Suprapubic skin (tissue), 4 donors: ENCODE measurements at regions not wholly inside any gene's neighbourhood (a gene's known extent, or its start where the extent isn't known, plus 50 kb on each side); places are given as distances from the start of the nearest gene placed in this dataset.

Experiments used
- DNase-seq, 2 donors: peaks; one replicate each; pipeline ENCODE4 v3.0.0-alpha.2; 2019; ENCODE audit warnings: low spot score in 2 of 2
- H3K27ac ChIP-seq: fragments of 200-600 bp; sonication (generic); one replicate; pipeline ENCODE4 v1.5.1; 2019
- H3K27me3 ChIP-seq: fragments of 200-600 bp; sonication (generic); one replicate; pipeline ENCODE4 v1.5.1; 2019
- H3K36me3 ChIP-seq: fragments of 200-600 bp; sonication (generic); one replicate; pipeline ENCODE4 v1.5.1; 2019
- H3K4me1 ChIP-seq: fragments of 200-600 bp; sonication (generic); one replicate; pipeline ENCODE4 v1.5.1; 2019
- H3K4me3 ChIP-seq: fragments of 200-600 bp; sonication (generic); one replicate; pipeline ENCODE4 v1.5.1; 2019; ENCODE audit warnings: mild to moderate bottlenecking
- H3K9me3 ChIP-seq: fragments of 200-600 bp; sonication (generic); one replicate; pipeline ENCODE4 v1.5.1; 2019
- EP300 ChIP-seq: sonication (generic); formaldehyde crosslinking; IDR thresholded peaks from one replicate; pipeline ENCODE4 v1.6.1; 2017; ENCODE audit warnings: antibody characterized with exemption
- POLR2A ChIP-seq, 2 donors: fragments of 450-650 bp; IDR thresholded peaks; one replicate each; pipeline ENCODE4 v1.6.1; 2017; ENCODE audit warnings: antibody characterized with exemption in 2 of 2, mild to moderate bottlenecking in 2 of 2, moderate library complexity in 2 of 2
- POLR2AphosphoS5 ChIP-seq, 3 donors: sonication (generic); formaldehyde crosslinking; IDR thresholded peaks; one replicate each; pipeline ENCODE4 v1.6.1; 2017; ENCODE audit warnings: antibody characterized with exemption in 3 of 3
- WGBS: methylation state at CpG from one replicate; pipeline ENCODE4 v1.1.5; 2018; 5-methylcytosine and 5-hydroxymethylcytosine counted together
- TF ChIP-seq, protein P1 (sequence below), 2 donors: fragments of 200-600 bp in 1 of 2; fragments of 450-650 bp in 1 of 2; sonication (generic) in 1 of 2; IDR thresholded peaks; one replicate each; pipeline ENCODE4 v1.5.1; 2016 to 2019; ENCODE audit warnings: antibody characterized with exemption in 2 of 2, mild to moderate bottlenecking in 1 of 2, moderate library complexity in 1 of 2

DNA sequence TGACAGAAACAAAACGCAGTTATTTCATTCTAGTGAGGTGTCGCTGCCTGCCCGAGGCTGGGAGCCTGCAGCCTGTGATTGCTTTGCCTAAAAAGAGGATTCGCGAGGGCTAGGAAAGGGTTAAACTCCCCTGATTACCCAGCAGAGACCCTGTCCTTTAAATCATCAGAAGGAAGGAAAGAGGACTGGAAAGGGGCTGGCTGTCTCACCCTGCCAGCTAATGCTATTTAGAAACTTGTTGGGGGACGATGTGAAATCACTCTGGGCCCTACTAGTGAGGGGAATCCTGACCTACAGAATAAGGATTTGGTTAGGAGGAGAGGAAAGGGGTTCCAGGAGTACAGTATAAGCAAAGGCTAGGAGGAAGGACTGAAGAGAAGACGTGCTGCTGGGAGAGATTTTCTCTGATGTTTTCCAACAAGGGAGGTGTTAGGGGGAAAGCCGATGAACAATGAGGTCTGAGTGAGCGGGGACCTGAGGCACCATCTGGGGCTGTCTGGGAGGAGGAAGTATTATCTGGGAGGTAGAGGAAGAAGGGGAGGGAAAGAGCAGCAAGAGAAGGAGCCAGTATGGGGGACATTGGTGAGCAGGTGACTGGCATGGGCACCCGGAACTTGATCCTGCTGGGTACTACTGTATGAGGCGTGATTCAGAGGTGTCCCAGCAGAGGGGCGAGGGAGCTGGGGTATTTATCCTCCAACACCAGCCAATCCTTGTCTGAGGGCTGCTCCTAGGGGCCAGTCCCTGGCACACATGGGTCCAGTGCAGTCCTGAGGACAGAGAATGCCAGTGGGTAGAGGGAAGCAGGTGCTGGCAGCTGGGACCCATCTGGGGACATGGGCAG, 55.7 kb upstream of the PTPRS start:
- Histone ChIP-seq H3K9me3 (no peaks in the 10 kb centered on the region), H3K36me3 (no peaks in the 10 kb centered on the region), H3K4me1 (no peaks in the 10 kb centered on the region), H3K27me3 (peaks cover 76% of the 10 kb centered on the region), H3K27ac (no peak overlapping the region), H3K4me3 (no peak overlapping the region)
- TF ChIP-seq EP300 (no peak), POLR2AphosphoS5 (IDR thresholded peaks at IDR 0.05) (no peak), POLR2A (IDR thresholded peaks at IDR 0.05) (no peak)
- TF ChIP-seq, protein P1, sequence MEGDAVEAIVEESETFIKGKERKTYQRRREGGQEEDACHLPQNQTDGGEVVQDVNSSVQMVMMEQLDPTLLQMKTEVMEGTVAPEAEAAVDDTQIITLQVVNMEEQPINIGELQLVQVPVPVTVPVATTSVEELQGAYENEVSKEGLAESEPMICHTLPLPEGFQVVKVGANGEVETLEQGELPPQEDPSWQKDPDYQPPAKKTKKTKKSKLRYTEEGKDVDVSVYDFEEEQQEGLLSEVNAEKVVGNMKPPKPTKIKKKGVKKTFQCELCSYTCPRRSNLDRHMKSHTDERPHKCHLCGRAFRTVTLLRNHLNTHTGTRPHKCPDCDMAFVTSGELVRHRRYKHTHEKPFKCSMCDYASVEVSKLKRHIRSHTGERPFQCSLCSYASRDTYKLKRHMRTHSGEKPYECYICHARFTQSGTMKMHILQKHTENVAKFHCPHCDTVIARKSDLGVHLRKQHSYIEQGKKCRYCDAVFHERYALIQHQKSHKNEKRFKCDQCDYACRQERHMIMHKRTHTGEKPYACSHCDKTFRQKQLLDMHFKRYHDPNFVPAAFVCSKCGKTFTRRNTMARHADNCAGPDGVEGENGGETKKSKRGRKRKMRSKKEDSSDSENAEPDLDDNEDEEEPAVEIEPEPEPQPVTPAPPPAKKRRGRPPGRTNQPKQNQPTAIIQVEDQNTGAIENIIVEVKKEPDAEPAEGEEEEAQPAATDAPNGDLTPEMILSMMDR (IDR thresholded peaks at IDR 0.05) = no peak
- no peak for DNase-seq
- 19% methylated on average over 12 of the region's 12 CpGs for WGBS

DNA sequence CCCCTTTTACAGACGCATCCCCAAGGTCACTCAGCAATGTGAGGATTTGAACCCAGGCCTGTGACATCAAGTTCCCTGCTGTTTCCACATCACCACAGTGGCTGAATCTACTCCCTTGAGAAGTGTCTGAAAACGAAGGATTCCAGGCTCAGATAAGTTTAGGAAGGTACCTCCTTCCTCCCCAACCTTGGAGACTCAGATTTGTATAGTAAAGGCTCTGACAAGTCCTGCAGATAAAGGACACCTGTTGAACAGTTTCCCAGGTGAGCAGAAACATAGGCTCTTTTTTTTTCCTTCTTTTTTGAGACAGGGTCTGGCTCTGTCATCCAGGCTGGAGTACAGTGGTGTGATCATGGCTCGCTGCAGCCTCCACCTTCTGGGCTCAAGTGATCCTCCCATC, 56.4 kb upstream of the PTPRS start:
- Histone ChIP-seq H3K9me3 (no peaks in the 10 kb centered on the region), H3K36me3 (no peaks in the 10 kb centered on the region), H3K4me1 (no peaks in the 10 kb centered on the region), H3K4me3 (no peak overlapping the region), H3K27ac (no peak overlapping the region), H3K27me3 (peaks cover 70% of the 10 kb centered on the region)
- no peak for DNase-seq
- TF ChIP-seq, protein P1 (IDR thresholded peaks at IDR 0.05) = no peak
- TF ChIP-seq EP300 (no peak), POLR2A (IDR thresholded peaks at IDR 0.05) (no peak), POLR2AphosphoS5 (IDR thresholded peaks at IDR 0.05) (no peak)
- WGBS = 71% methylated on average over 3 of the region's 3 CpGs

DNA sequence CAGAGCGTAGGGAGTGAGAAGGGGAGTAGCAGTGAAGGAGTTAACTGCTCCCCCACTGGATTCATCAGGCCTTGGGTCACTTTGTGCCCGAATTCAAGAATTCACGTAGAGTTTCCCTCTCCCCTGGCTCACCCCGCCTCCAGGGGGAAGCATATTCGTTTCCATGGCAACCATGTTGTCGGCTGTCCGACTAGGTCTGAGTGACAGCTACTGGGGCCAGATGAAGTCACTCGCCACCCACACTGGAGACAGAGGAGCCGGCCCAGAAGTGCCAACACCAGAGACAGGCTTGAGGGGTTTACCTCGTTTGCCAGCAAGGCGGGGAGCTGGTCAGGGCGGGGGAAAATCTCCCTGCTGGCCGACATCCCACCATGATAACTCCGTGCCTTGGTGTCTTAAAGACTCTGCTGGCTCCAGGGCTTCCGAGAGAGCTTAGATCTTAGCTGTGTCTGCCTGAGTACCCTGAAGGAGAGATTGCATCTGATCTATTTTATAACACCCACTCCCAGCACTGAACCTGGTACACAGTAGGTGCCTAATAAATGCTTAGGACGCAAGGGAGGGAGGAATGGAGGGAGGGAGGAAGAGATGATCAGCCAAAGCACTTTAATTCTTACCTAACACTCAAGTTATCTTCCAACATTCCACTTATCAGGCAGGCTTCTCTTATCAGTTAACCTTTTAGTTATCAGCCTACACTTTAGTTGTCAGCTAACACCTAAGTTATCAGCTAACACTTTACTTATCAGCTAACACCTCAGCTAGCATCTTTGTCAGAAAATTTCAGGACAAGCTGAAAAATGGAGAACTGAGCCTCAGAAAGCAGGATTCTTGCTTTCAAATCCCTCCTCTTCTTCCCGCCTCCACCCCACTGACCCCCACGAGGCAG, 57.2 kb upstream of the ZNRF4 start:
- no peak overlapping the region for H3K4me3 ChIP-seq
- DNase-seq = no peak
- no peak for TF ChIP-seq POLR2AphosphoS5 (IDR thresholded peaks at IDR 0.05)
- TF ChIP-seq EP300 = no peak
- TF ChIP-seq, protein P1 (IDR thresholded peaks at IDR 0.05) = no peak
- no peak for TF ChIP-seq POLR2A (IDR thresholded peaks at IDR 0.05)
- H3K9me3 ChIP-seq = no peaks in the 10 kb centered on the region
- H3K27me3 ChIP-seq = peaks cover 60% of the 10 kb centered on the region
- 9% methylated on average over 16 of the region's 18 CpGs for WGBS
- no peaks in the 10 kb centered on the region for H3K4me1 ChIP-seq
- no peak overlapping the region for H3K27ac ChIP-seq
- no peaks in the 10 kb centered on the region for H3K36me3 ChIP-seq

DNA sequence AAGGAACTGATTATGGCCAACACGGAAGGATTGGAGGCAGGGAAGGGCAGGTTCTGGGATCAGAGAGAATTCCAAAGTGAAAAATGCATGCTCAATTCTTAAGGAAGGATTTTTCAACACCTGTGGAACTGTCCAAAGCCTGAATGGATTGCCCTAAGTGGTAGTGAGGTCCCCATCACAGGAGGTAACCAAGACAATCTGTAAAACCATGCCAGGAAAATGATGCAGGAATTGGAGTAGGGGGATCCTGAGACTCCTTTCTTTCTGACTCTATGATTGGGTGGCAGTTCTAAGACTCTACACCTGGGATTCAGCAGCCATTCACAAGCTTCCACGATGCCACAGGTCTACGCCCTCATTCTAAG, 56.5 kb upstream of the ZNRF4 start:
- WGBS = 82% methylated on average over 3 of the region's 3 CpGs
- H3K4me1 ChIP-seq = no peaks in the 10 kb centered on the region
- TF ChIP-seq, protein P1 (IDR thresholded peaks at IDR 0.05) = no peak
- TF ChIP-seq POLR2A (IDR thresholded peaks at IDR 0.05) = no peak
- no peak for TF ChIP-seq EP300
- TF ChIP-seq POLR2AphosphoS5 (IDR thresholded peaks at IDR 0.05) = no peak

More for the DNA sequence above, 56.5 kb upstream of the ZNRF4 start:
- Histone ChIP-seq H3K36me3 (no peaks in the 10 kb centered on the region), H3K27ac (no peak overlapping the region), H3K4me3 (no peak overlapping the region), H3K9me3 (no peaks in the 10 kb centered on the region), H3K27me3 (peaks cover 53% of the 10 kb centered on the region)
- no peak for DNase-seq
